Ishikawa (cell line): ENCODE measurements at regions not wholly inside any gene's neighbourhood (a gene's known extent, or its start where the extent isn't known, plus 50 kb on each side); places are given as distances from the start of the nearest gene placed in this dataset.

Experiments used
- CEBPB ChIP-seq: IDR thresholded peaks from 2 replicates; pipeline ENCODE4 v1.6.1; 2012
- CREB1 ChIP-seq: IDR thresholded peaks from 2 replicates; pipeline ENCODE4 v1.6.1; 2012; ENCODE audit warnings: low read depth
- EP300 ChIP-seq: IDR thresholded peaks from 2 replicates; pipeline ENCODE4 v1.6.1; 2012; ENCODE audit warnings: borderline replicate concordance
- FOXM1 ChIP-seq: IDR thresholded peaks from 2 replicates; pipeline ENCODE4 v1.6.1; 2012; ENCODE audit warnings: low read depth, borderline replicate concordance
- MAX ChIP-seq: IDR thresholded peaks from 2 replicates; pipeline ENCODE4 v1.6.1; 2012
- NFIC ChIP-seq: IDR thresholded peaks from 2 replicates; pipeline ENCODE4 v1.6.1; 2012
- RAD21 ChIP-seq: IDR thresholded peaks from 2 replicates; pipeline ENCODE4 v1.6.1; 2012; ENCODE audit warnings: low read depth
- REST ChIP-seq: IDR thresholded peaks from 2 replicates; pipeline ENCODE4 v1.6.1; 2012; ENCODE audit warnings: low read depth, mild to moderate bottlenecking
- TAF1 ChIP-seq: IDR thresholded peaks from 2 replicates; pipeline ENCODE4 v1.6.1; 2012; ENCODE audit warnings: low read depth, mild to moderate bottlenecking
- TCF12 ChIP-seq: IDR thresholded peaks from 2 replicates; pipeline ENCODE4 v1.6.1; 2012; ENCODE audit warnings: low read depth
- TEAD4 ChIP-seq: IDR thresholded peaks from 2 replicates; pipeline ENCODE4 v1.6.1; 2012
- USF1 ChIP-seq: IDR thresholded peaks from 2 replicates; pipeline ENCODE4 v1.6.1; 2012
- YY1 ChIP-seq: IDR thresholded peaks from 2 replicates; pipeline ENCODE4 v1.6.1; 2012; ENCODE audit warnings: low read depth

GRCh38 chr3:139292192-139292591, 51.6 kb upstream of the MRPS22 start:
- TF ChIP-seq CREB1, result no peak
- no peak for TF ChIP-seq EP300
- TF ChIP-seq NFIC, result no peak
- no peak for TF ChIP-seq YY1
- TF ChIP-seq TAF1, result no peak
- TF ChIP-seq CEBPB, result no peak
- TF ChIP-seq TEAD4, result no peak
- no peak for TF ChIP-seq RAD21
- TF ChIP-seq TCF12, result no peak
- TF ChIP-seq REST, result no peak
- TF ChIP-seq MAX, result no peak
- no peak for TF ChIP-seq FOXM1
- no peak for TF ChIP-seq USF1
